Ectodermal cell (in vitro differentiated cells): ENCODE measurements at regions not wholly inside any gene's neighbourhood (a gene's known extent, or its start where the extent isn't known, plus 50 kb on each side); places are given as distances from the start of the nearest gene placed in this dataset.
"Not testable (repeated sequence)": the region's sequence is repeated elsewhere in the genome, so short reads cannot be mapped to it uniquely, and the experiment has no call there.

ENCODE experiments used
- H3K27ac ChIP-seq: 2 replicates; pipeline ENCODE4 v1.7.0; 2013; ENCODE audit warnings: mild to moderate bottlenecking, low read depth, low read length; ENCODE audit not compliant: insufficient read depth, poor library complexity, severe bottlenecking
- H3K27me3 ChIP-seq: 2 replicates; pipeline ENCODE4 v1.7.0; 2013; ENCODE audit warnings: mild to moderate bottlenecking, low read length; ENCODE audit not compliant: insufficient read depth, control insufficient read depth, poor library complexity, severe bottlenecking
- H3K36me3 ChIP-seq: one replicate; pipeline ENCODE4 v1.7.0; 2013; ENCODE audit warnings: low read length; ENCODE audit not compliant: control insufficient read depth, insufficient read depth
- H3K4me1 ChIP-seq: one replicate; pipeline ENCODE4 v1.7.0; 2013; ENCODE audit warnings: low read length; ENCODE audit not compliant: control insufficient read depth, insufficient read depth
- H3K4me3 ChIP-seq: 2 replicates; pipeline ENCODE4 v1.7.0; 2013; ENCODE audit warnings: low read depth, low read length, control low read depth; ENCODE audit not compliant: insufficient read depth
- H3K9me3 ChIP-seq: 2 replicates; pipeline ENCODE4 v1.7.0; 2013; ENCODE audit warnings: mild to moderate bottlenecking, low read length, moderate library complexity; ENCODE audit not compliant: control insufficient read depth
- WGBS, 2 experiments: methylation state at CpG; one replicate each; pipeline ENCODE4 v1.1.7; 2013; ENCODE audit warnings: missing lambda C conversion rate in 2 of 2; 5-methylcytosine and 5-hydroxymethylcytosine counted together

DNA sequence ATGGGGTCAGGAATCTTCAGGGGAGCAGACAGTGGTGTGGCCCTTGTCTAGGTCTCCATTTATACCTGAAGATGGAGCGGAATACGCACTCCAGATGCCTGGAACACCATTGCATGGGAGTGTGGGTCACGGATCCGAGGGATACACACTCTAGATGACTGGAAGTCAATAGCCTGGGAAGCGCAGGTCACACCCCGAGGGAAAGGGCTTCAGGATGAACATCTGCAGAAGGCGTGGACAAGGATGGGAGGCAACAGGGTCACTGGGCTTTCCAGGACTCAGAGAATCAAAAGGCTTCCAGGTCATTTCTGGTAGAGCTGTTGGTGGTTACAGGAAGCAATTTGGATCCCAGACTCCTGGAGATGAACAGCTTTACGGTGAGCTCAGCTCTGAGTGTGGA is 382.2 kb upstream of the KLF6 start:
- Histone ChIP-seq H3K27ac (no peak overlapping the region), H3K4me3 (no peak overlapping the region)
- WGBS, 2 experiments, result 95% methylated on average over 8 of the region's 8 CpGs

DNA sequence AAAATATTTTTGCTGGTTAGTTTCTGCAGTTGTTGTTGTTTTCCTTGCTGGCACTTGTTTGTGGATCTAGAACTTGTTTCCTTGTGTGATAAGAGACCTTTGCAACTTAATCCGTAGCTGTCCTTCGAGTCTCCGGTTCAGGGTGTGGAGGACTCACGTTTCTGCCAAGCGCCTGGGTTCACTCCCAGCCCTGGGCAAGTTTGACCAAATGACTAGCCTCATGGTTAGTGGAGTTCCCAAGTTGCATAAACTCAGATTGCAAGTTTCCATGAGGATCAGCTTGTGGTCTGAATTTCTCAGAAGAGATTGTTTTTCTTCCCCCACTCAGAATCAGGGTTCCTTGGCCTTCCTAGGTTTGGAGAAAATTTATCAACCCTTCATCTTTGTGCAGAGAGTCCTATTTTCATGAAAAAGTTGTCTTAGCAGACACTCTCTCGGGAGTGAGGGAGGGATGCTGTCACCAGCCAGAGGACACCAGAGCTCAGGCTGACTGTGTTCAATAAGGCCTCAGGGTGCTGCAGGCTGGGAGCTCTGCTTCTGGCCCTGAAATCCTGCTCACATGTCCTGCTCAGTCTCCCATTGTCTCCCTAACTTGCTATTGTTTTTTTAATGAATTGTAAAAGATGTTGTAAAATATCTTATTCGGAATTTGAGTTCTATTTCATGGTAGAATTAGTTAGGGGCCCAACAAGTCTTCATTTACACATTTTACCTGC is 377.7 kb upstream of the KLF6 start:
- Histone ChIP-seq H3K27me3 (no peaks in the 10 kb centered on the region), H3K4me3 (no peak overlapping the region), H3K27ac (no peak overlapping the region), H3K36me3 (no peaks in the 10 kb centered on the region), H3K4me1 (no peaks in the 10 kb centered on the region), H3K9me3 (no peaks in the 10 kb centered on the region)
- WGBS, 2 experiments, result 90 to 91% methylated on average over 6 of the region's 7 CpGs

More for the DNA sequence above, 382.2 kb upstream of the KLF6 start:
- no peaks in the 10 kb centered on the region for H3K27me3 ChIP-seq
- no peaks in the 10 kb centered on the region for H3K9me3 ChIP-seq
- no peaks in the 10 kb centered on the region for H3K4me1 ChIP-seq
- H3K36me3 ChIP-seq, result no peaks in the 10 kb centered on the region

GRCh38 chr10:4159173-4159572 is 374.2 kb upstream of the KLF6 start:
- no peaks in the 10 kb centered on the region for H3K9me3 ChIP-seq
- no peaks in the 10 kb centered on the region for H3K4me1 ChIP-seq
- 93 to 95% methylated on average over 5 to 6 of the region's 6 CpGs for WGBS, 2 experiments
- H3K27me3 ChIP-seq, result no peaks in the 10 kb centered on the region
- no peaks in the 10 kb centered on the region for H3K36me3 ChIP-seq
- no peak overlapping the region for H3K4me3 ChIP-seq
- no peak overlapping the region for H3K27ac ChIP-seq

DNA sequence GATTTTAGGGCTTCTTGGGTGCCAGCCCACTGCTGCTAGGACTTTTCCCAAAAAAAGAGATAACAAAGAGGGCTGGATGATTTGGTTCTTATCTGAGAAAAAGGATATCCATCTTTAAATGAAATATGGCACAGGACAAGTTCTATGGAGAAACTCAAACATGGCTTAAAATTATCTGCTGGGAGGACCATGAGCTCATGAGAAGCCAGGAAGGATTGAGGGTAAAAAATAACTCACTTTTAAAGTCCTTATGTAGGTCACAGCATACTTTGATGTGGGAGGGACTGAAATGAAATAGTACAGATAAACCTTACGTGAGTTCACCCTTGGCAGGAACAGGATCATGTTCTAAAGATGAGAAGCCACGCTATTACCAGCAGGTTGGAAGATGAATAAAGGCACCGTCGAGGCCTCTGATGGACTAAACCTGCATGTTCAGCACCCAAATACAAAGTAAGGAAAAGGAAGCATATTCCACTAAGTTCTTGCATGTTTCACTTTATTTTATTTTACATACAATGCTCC is 369.2 kb upstream of the KLF6 start:
- no peaks in the 10 kb centered on the region for H3K27me3 ChIP-seq
- H3K4me3 ChIP-seq, result no peak overlapping the region
- WGBS, 2 experiments, result 91 to 98% methylated on average over 4 of the region's 4 CpGs

DNA sequence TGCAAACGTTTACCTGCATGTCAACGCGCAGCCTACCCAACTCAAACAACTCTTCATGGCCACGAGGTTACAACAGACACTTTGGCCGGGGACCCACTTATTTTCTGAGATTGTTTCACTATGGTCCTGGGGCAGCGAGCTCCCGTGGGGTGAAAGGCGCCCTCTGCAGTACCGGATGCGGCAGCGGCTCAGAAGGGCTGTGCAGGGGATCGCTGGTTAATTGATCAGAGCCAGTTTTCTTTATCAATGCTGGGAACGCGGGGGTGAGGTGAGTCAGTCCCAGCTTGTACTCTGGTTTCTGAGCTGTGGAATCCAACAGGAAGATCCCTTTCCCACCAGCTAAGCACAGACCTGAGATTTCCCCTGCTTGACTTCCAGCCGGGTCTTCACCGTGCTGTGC is 366.5 kb upstream of the KLF6 start:
- no peak overlapping the region for H3K27ac ChIP-seq
- H3K36me3 ChIP-seq, result no peaks in the 10 kb centered on the region
- H3K9me3 ChIP-seq, result no peaks in the 10 kb centered on the region
- H3K27me3 ChIP-seq, result no peaks in the 10 kb centered on the region
- H3K4me1 ChIP-seq, result no peaks in the 10 kb centered on the region
- 66 to 70% methylated on average over 16 of the region's 16 CpGs for WGBS, 2 experiments
- H3K4me3 ChIP-seq, result no peak overlapping the region

More for the DNA sequence above, 369.2 kb upstream of the KLF6 start:
- Histone ChIP-seq H3K36me3 (no peaks in the 10 kb centered on the region), H3K27ac (no peak overlapping the region), H3K4me1 (no peaks in the 10 kb centered on the region), H3K9me3 (no peaks in the 10 kb centered on the region)

GRCh38 chr10:4150676-4151075 is 365.7 kb upstream of the KLF6 start:
- H3K27ac ChIP-seq, result no peak overlapping the region
- H3K4me3 ChIP-seq, result no peak overlapping the region
- no peaks in the 10 kb centered on the region for H3K9me3 ChIP-seq
- WGBS, 2 experiments, result 95 to 96% methylated on average over 4 of the region's 4 CpGs
- H3K4me1 ChIP-seq, result no peaks in the 10 kb centered on the region
- H3K36me3 ChIP-seq, result no peaks in the 10 kb centered on the region
- no peaks in the 10 kb centered on the region for H3K27me3 ChIP-seq

GRCh38 chr10:4149460-4149859 is 364.5 kb upstream of the KLF6 start:
- WGBS, 2 experiments, result 91 to 92% methylated on average over 12 to 13 of the region's 14 CpGs
- not testable (repeated sequence) for H3K27ac ChIP-seq

GRCh38 chr10:4147245-4147644 is 362.2 kb upstream of the KLF6 start:
- Histone ChIP-seq H3K9me3 (no peaks in the 10 kb centered on the region), H3K27me3 (no peaks in the 10 kb centered on the region), H3K27ac (no peak overlapping the region), H3K4me3 (no peak overlapping the region), H3K4me1 (no peaks in the 10 kb centered on the region), H3K36me3 (no peaks in the 10 kb centered on the region)

More at GRCh38 chr10:4149460-4149859, 364.5 kb upstream of the KLF6 start:
- H3K27me3 ChIP-seq, H3K4me3 ChIP-seq, H3K36me3 ChIP-seq, H3K9me3 ChIP-seq, H3K4me1 ChIP-seq: not testable (repeated sequence)

- WGBS, 2 experiments, result 80% methylated on average over 6 of the region's 6 CpGs
- Histone ChIP-seq H3K27ac (no peak overlapping the region), H3K9me3 (peaks cover 2% of the 10 kb centered on the region)
Measured at GRCh38 chr10:4144817-4145216, 359.8 kb upstream of the KLF6 start.

GRCh38 chr10:4141471-4141870 is 356.5 kb upstream of the KLF6 start:
- H3K4me1 ChIP-seq, result no peaks in the 10 kb centered on the region
- H3K4me3 ChIP-seq, result no peak overlapping the region
- no peak overlapping the region for H3K27ac ChIP-seq
- peaks cover 2% of the 10 kb centered on the region for H3K9me3 ChIP-seq
- no peaks in the 10 kb centered on the region for H3K27me3 ChIP-seq
- no peaks in the 10 kb centered on the region for H3K36me3 ChIP-seq
- WGBS, 2 experiments, result 90 to 94% methylated on average over 4 of the region's 4 CpGs

More at GRCh38 chr10:4144817-4145216, 359.8 kb upstream of the KLF6 start:
- Histone ChIP-seq H3K4me3 (no peak overlapping the region), H3K4me1 (no peaks in the 10 kb centered on the region), H3K36me3 (no peaks in the 10 kb centered on the region), H3K27me3 (no peaks in the 10 kb centered on the region)
